H9 (cell line): ENCODE measurements at regions not wholly inside any gene's neighbourhood (a gene's known extent, or its start where the extent isn't known, plus 50 kb on each side); places are given as distances from the start of the nearest gene placed in this dataset.

Experiments
- DNase-seq: peaks from one replicate; pipeline ENCODE4 v3.0.0-alpha.2; 2017
- H2AFZ ChIP-seq: one replicate; pipeline ENCODE4 v1.6.1; 2013; ENCODE audit warnings: mild to moderate bottlenecking, low read length, control low read depth, moderate library complexity
- H2AK5ac ChIP-seq: 2 replicates; pipeline ENCODE4 v1.6.1; 2013; ENCODE audit warnings: low read length, control low read depth, mixed read lengths; ENCODE audit not compliant: insufficient read length
- H2BK120ac ChIP-seq: one replicate; pipeline ENCODE4 v1.6.1; 2013; ENCODE audit warnings: low read depth, mild to moderate bottlenecking, low read length, control low read depth, inconsistent platforms; ENCODE audit not compliant: poor library complexity, severe bottlenecking
- H2BK12ac ChIP-seq: 2 replicates; pipeline ENCODE4 v1.6.1; 2013; ENCODE audit warnings: low read length, control low read depth, mixed read lengths, low read depth; ENCODE audit not compliant: insufficient read length
- H2BK15ac ChIP-seq: 2 replicates; pipeline ENCODE4 v1.6.1; 2013; ENCODE audit warnings: low read depth, low read length, control low read depth
- H2BK20ac ChIP-seq: one replicate; pipeline ENCODE4 v1.6.1; 2013; ENCODE audit warnings: low read depth, mild to moderate bottlenecking, low read length, control low read depth, inconsistent platforms; ENCODE audit not compliant: poor library complexity, severe bottlenecking
- H2BK5ac ChIP-seq: 2 replicates; pipeline ENCODE4 v1.6.1; 2013; ENCODE audit warnings: low read length, control low read depth, mixed read lengths; ENCODE audit not compliant: insufficient read length
- H3K14ac ChIP-seq: 2 replicates; pipeline ENCODE4 v1.6.1; 2013; ENCODE audit warnings: low read length, control low read depth; ENCODE audit not compliant: insufficient read depth
- H3K18ac ChIP-seq: 2 replicates; pipeline ENCODE4 v1.6.1; 2013; ENCODE audit warnings: low read depth, mild to moderate bottlenecking, mixed read lengths, low read length, control low read depth; ENCODE audit not compliant: insufficient read length
- H3K23ac ChIP-seq: 2 replicates; pipeline ENCODE4 v1.6.1; 2013; ENCODE audit warnings: low read length, control low read depth, mixed read lengths, low read depth; ENCODE audit not compliant: insufficient read length
- H3K23me2 ChIP-seq: 2 replicates; pipeline ENCODE4 v1.6.1; 2013; ENCODE audit warnings: low read depth, mild to moderate bottlenecking, mixed read lengths, low read length, control low read depth; ENCODE audit not compliant: insufficient read length, poor library complexity, severe bottlenecking
- H3K27ac ChIP-seq: 2 replicates; pipeline ENCODE4 v1.5.1; 2013; ENCODE audit warnings: low read length, control low read depth, mixed read lengths, low read depth; ENCODE audit not compliant: insufficient read length
- H3K27me3 ChIP-seq: 2 replicates; pipeline ENCODE4 v1.6.1; 2013; ENCODE audit warnings: low read length, control low read depth, inconsistent platforms; ENCODE audit not compliant: insufficient read depth
- H3K4ac ChIP-seq: 2 replicates; pipeline ENCODE4 v1.6.1; 2013; ENCODE audit warnings: low read depth, mild to moderate bottlenecking, control low read depth, inconsistent platforms, low read length, moderate library complexity
- H3K4me1 ChIP-seq: 2 replicates; pipeline ENCODE4 v1.6.1; 2013; ENCODE audit warnings: low read length, control low read depth, inconsistent platforms; ENCODE audit not compliant: insufficient read depth
- H3K4me2 ChIP-seq: 2 replicates; pipeline ENCODE4 v1.6.1; 2013; ENCODE audit warnings: low read length, control low read depth, mixed read lengths; ENCODE audit not compliant: insufficient read length, insufficient read depth
- H3K56ac ChIP-seq: 2 replicates; pipeline ENCODE4 v1.6.1; 2013; ENCODE audit warnings: low read depth, mild to moderate bottlenecking, mixed read lengths, low read length, control low read depth; ENCODE audit not compliant: insufficient read length
- H3K79me1 ChIP-seq: 2 replicates; pipeline ENCODE4 v1.6.1; 2013; ENCODE audit warnings: low read depth, mild to moderate bottlenecking, moderate library complexity, low read length, control low read depth, inconsistent platforms; ENCODE audit not compliant: insufficient read depth, poor library complexity, severe bottlenecking
- H3K79me2 ChIP-seq: 2 replicates; pipeline ENCODE4 v1.6.1; 2013; ENCODE audit warnings: low read length, control low read depth, inconsistent platforms; ENCODE audit not compliant: insufficient read depth
- H3K9ac ChIP-seq: 2 replicates; pipeline ENCODE4 v1.6.1; 2013; ENCODE audit warnings: low read length, control low read depth, mixed read lengths; ENCODE audit not compliant: insufficient read length; ENCODE audit errors: extremely low read depth
- H3K9me3 ChIP-seq: one replicate; pipeline ENCODE4 v1.6.1; 2013; ENCODE audit warnings: low read depth, low read length, inconsistent platforms; ENCODE audit not compliant: control insufficient read depth
- H3T11ph ChIP-seq: one replicate; pipeline ENCODE4 v1.6.1; 2013; ENCODE audit warnings: mild to moderate bottlenecking, low read length, control low read depth, inconsistent platforms
- H4K20me1 ChIP-seq: one replicate; pipeline ENCODE4 v1.6.1; 2013; ENCODE audit not compliant: control insufficient read depth, insufficient read length, insufficient read depth
- H4K5ac ChIP-seq: 2 replicates; pipeline ENCODE4 v1.6.1; 2013; ENCODE audit warnings: low read depth, mild to moderate bottlenecking, mixed read lengths, low read length, control low read depth; ENCODE audit not compliant: insufficient read length
- H4K8ac ChIP-seq: replicated peaks from 2 replicates; pipeline ENCODE4 v1.6.1; 2013; ENCODE audit warnings: low read length, control low read depth, mixed read lengths, low read depth; ENCODE audit not compliant: insufficient read length
- H4K91ac ChIP-seq: 2 replicates; pipeline ENCODE4 v1.6.1; 2013; ENCODE audit warnings: low read depth, mild to moderate bottlenecking, moderate library complexity, mixed read lengths, low read length, control low read depth; ENCODE audit not compliant: insufficient read length
- H3K27ac Mint-ChIP-seq, 3 experiments: 2 replicates in 2 of 3; 3 replicates in 1 of 3; pipeline ENCODE4 v1.8.0; 2020 to 2021; ENCODE audit warnings: mixed read lengths in 3 of 3, mild to moderate bottlenecking in 1 of 3, moderate library complexity in 1 of 3
- H3K27me3 Mint-ChIP-seq: 2 replicates; pipeline ENCODE4 v1.8.0; 2021; ENCODE audit warnings: low read depth, mild to moderate bottlenecking, moderate library complexity, mixed read lengths
- H3K36me3 Mint-ChIP-seq, 3 experiments: 2 replicates in 2 of 3; 3 replicates in 1 of 3; pipeline ENCODE4 v1.8.0; 2020 to 2021; ENCODE audit warnings: low read depth in 3 of 3, mixed read lengths in 3 of 3; ENCODE audit not compliant: insufficient read depth in 1 of 3
- H3K4me1 Mint-ChIP-seq, 2 experiments: 2 replicates each; pipeline ENCODE4 v1.8.0; 2020; ENCODE audit warnings: mixed read lengths in 2 of 2
- H3K4me3 Mint-ChIP-seq, 2 experiments: 2 replicates in 1 of 2; 3 replicates in 1 of 2; pipeline ENCODE4 v1.8.0; 2020 to 2021; ENCODE audit warnings: mild to moderate bottlenecking in 2 of 2, mixed read lengths in 2 of 2, moderate library complexity in 1 of 2
- H3K9me3 Mint-ChIP-seq, 2 experiments: 2 replicates in 1 of 2; 3 replicates in 1 of 2; pipeline ENCODE4 v1.8.0; 2020; ENCODE audit warnings: mild to moderate bottlenecking in 2 of 2, mixed read lengths in 2 of 2, moderate library complexity in 1 of 2
- CTCF ChIP-seq: fragments of 200-600 bp; sonication (generic); conservative IDR thresholded peaks from 3 replicates; pipeline ENCODE4 v1.8.0; 2021; ENCODE audit warnings: antibody characterized with exemption, mild to moderate bottlenecking
- WGBS: extraction: QIAGEN DNeasy Blood & Tissue Kit; methylation state at CpG from one replicate; pipeline ENCODE4 v1.1.7; 2013; ENCODE audit warnings: missing lambda C conversion rate, low lambda C conversion rate, mixed read lengths; ENCODE audit not compliant: insufficient read length; ENCODE audit errors: extremely low coverage; 5-methylcytosine and 5-hydroxymethylcytosine counted together

- Mint-ChIP-seq H3K4me1 (no peaks in the 10 kb centered on the region), H3K4me3 (no peak overlapping the region), H3K27me3 (no peaks in the 10 kb centered on the region), H3K27ac (no peak overlapping the region), H3K36me3 (peaks cover 0 to 17% (median 5%) of the 10 kb centered on the region in 3 experiments; a peak in 4 of 7 replicates), H3K9me3 (peaks cover 6 to 13% of the 10 kb centered on the region in 2 experiments; a peak in 3 of 5 replicates)
- no peaks in the 10 kb centered on the region for H3K23me2 ChIP-seq
- no peaks in the 10 kb centered on the region for H3K4me1 ChIP-seq
- no peak overlapping the region for H3K14ac ChIP-seq
- no peak overlapping the region for H3K23ac ChIP-seq
- H3K4me2 ChIP-seq, result no peak overlapping the region
- H2BK15ac ChIP-seq, result no peak overlapping the region
- no peak overlapping the region for H3K18ac ChIP-seq
- no peak overlapping the region for H3K27ac ChIP-seq
- no CpG with 5 or more reads among the region's 2 CpGs for WGBS
- H2BK20ac ChIP-seq, result no peak overlapping the region
- H3K79me2 ChIP-seq, result no peaks in the 10 kb centered on the region
- no peak overlapping the region for H4K8ac ChIP-seq
- H3K27me3 ChIP-seq, result no peaks in the 10 kb centered on the region
- H2BK12ac ChIP-seq, result no peak overlapping the region
- no peaks in the 10 kb centered on the region for H3K9me3 ChIP-seq
- no peak overlapping the region for H2BK5ac ChIP-seq
- no peak overlapping the region for H2AFZ ChIP-seq
- H4K91ac ChIP-seq, result no peak overlapping the region
- no peak overlapping the region for H3T11ph ChIP-seq
- no peak overlapping the region for H2BK120ac ChIP-seq
- H4K5ac ChIP-seq, result no peak overlapping the region
- no peak for DNase-seq
- H3K56ac ChIP-seq, result no peak overlapping the region
- no peaks in the 10 kb centered on the region for H4K20me1 ChIP-seq
- no peak for TF ChIP-seq CTCF
- H3K4ac ChIP-seq, result no peak overlapping the region
- H3K9ac ChIP-seq, result no peak overlapping the region
- no peak overlapping the region for H2AK5ac ChIP-seq
- no peaks in the 10 kb centered on the region for H3K79me1 ChIP-seq
These were observed 581.1 kb upstream of the CITED2 start for GRCh38 chr6:139955366-139956155.
